Endodermal cell (in vitro differentiated cells): ENCODE measurements at regions not wholly inside any gene's neighbourhood (a gene's known extent, or its start where the extent isn't known, plus 50 kb on each side); places are given as distances from the start of the nearest gene placed in this dataset.

Source experiments
- DNase-seq: peaks from one replicate; pipeline ENCODE4 v3.0.0-alpha.2; 2017
- H3K27ac ChIP-seq: 2 replicates; pipeline ENCODE4 v1.5.1; 2013; ENCODE audit warnings: mild to moderate bottlenecking, low read depth, low read length, moderate library complexity
- H3K27me3 ChIP-seq: 2 replicates; pipeline ENCODE4 v1.6.1; 2013; ENCODE audit warnings: mild to moderate bottlenecking, low read length, moderate library complexity; ENCODE audit not compliant: insufficient read depth, control insufficient read depth, poor library complexity, severe bottlenecking
- H3K36me3 ChIP-seq: 2 replicates; pipeline ENCODE4 v1.7.0; 2013; ENCODE audit warnings: mild to moderate bottlenecking, low read length, moderate library complexity; ENCODE audit not compliant: control insufficient read depth, insufficient read depth
- H3K4me1 ChIP-seq: one replicate; pipeline ENCODE4 v1.7.0; 2013; ENCODE audit warnings: low read length; ENCODE audit not compliant: control insufficient read depth, insufficient read depth
- H3K4me3 ChIP-seq: 2 replicates; pipeline ENCODE4 v1.5.1; 2013; ENCODE audit warnings: mild to moderate bottlenecking, low read length, moderate library complexity
- H3K9ac ChIP-seq: 2 replicates; pipeline ENCODE4 v1.6.1; 2013; ENCODE audit warnings: mild to moderate bottlenecking, low read length, moderate library complexity; ENCODE audit not compliant: poor library complexity, severe bottlenecking; ENCODE audit errors: extremely low read depth
- H3K9me3 ChIP-seq: 2 replicates; pipeline ENCODE4 v1.6.1; 2013; ENCODE audit warnings: mild to moderate bottlenecking, low read length, moderate library complexity; ENCODE audit not compliant: control insufficient read depth
- H3K27ac Mint-ChIP-seq: 2 replicates; pipeline ENCODE4 v1.8.0; 2020; ENCODE audit warnings: mixed read lengths
- H3K27me3 Mint-ChIP-seq: 2 replicates; pipeline ENCODE4 v1.8.0; 2021; ENCODE audit warnings: mild to moderate bottlenecking, mixed read lengths; ENCODE audit not compliant: insufficient read depth
- H3K36me3 Mint-ChIP-seq: 2 replicates; pipeline ENCODE4 v1.8.0; 2020; ENCODE audit warnings: low read depth, mixed read lengths
- H3K4me1 Mint-ChIP-seq: 2 replicates; pipeline ENCODE4 v1.8.0; 2020; ENCODE audit warnings: mixed read lengths
- H3K4me3 Mint-ChIP-seq: 2 replicates; pipeline ENCODE4 v1.8.0; 2020; ENCODE audit warnings: mild to moderate bottlenecking, moderate library complexity, mixed read lengths
- H3K9me3 Mint-ChIP-seq: 2 replicates; pipeline ENCODE4 v1.8.0; 2020; ENCODE audit warnings: mild to moderate bottlenecking, mixed read lengths
- WGBS, 2 experiments: methylation state at CpG; one replicate each; pipeline versions ENCODE4 v1.1.5 to v1.1.7; 2013; ENCODE audit warnings: missing lambda C conversion rate in 2 of 2, mixed read lengths in 1 of 2; ENCODE audit not compliant: insufficient coverage in 1 of 2, insufficient read length in 1 of 2; 5-methylcytosine and 5-hydroxymethylcytosine counted together
- TF ChIP-seq, protein P1 (sequence below): fragments of 200-600 bp; sonication (generic); conservative IDR thresholded peaks from 2 replicates; pipeline ENCODE4 v1.5.0; 2021; ENCODE audit warnings: antibody characterized with exemption, mild to moderate bottlenecking

DNA sequence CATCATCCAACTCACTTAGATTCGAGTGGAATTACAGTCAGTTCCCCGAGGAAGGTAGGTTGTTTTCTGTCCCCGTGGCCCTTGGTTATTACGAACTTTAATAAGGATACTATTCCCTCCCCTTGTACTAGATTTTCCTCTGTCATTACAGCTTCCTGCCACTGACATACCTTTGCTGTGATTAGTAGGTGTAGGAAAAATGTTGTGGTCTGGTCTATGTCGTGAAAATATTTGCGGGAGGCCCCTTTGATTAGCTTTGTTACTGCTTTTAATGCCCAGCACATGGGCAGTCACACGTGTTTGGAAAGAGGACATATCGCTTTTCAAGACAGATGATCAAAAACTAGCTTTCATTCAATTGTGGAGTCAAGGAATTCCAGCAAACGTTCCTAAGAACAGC lies 92.2 kb downstream of the GATA3 start:
- H3K27me3 Mint-ChIP-seq, result peaks cover 2% of the 10 kb centered on the region
- TF ChIP-seq, protein P1, sequence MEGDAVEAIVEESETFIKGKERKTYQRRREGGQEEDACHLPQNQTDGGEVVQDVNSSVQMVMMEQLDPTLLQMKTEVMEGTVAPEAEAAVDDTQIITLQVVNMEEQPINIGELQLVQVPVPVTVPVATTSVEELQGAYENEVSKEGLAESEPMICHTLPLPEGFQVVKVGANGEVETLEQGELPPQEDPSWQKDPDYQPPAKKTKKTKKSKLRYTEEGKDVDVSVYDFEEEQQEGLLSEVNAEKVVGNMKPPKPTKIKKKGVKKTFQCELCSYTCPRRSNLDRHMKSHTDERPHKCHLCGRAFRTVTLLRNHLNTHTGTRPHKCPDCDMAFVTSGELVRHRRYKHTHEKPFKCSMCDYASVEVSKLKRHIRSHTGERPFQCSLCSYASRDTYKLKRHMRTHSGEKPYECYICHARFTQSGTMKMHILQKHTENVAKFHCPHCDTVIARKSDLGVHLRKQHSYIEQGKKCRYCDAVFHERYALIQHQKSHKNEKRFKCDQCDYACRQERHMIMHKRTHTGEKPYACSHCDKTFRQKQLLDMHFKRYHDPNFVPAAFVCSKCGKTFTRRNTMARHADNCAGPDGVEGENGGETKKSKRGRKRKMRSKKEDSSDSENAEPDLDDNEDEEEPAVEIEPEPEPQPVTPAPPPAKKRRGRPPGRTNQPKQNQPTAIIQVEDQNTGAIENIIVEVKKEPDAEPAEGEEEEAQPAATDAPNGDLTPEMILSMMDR, result no peak
- no peak overlapping the region for H3K4me3 Mint-ChIP-seq
- H3K4me1 ChIP-seq, result no peaks in the 10 kb centered on the region
- 82 to 83% methylated on average over 8 to 9 of the region's 9 CpGs for WGBS, 2 experiments
- H3K9me3 Mint-ChIP-seq, result no peaks in the 10 kb centered on the region
- H3K4me1 Mint-ChIP-seq, result peaks cover 2% of the 10 kb centered on the region
- no peak overlapping the region for H3K27ac ChIP-seq
- H3K27me3 ChIP-seq, result no peaks in the 10 kb centered on the region
- no peak for DNase-seq
- no peaks in the 10 kb centered on the region for H3K36me3 Mint-ChIP-seq
- H3K36me3 ChIP-seq, result no peaks in the 10 kb centered on the region
- H3K9ac ChIP-seq, result no peak overlapping the region
- no peaks in the 10 kb centered on the region for H3K9me3 ChIP-seq
- no peak overlapping the region for H3K27ac Mint-ChIP-seq
- H3K4me3 ChIP-seq, result no peak overlapping the region

DNA sequence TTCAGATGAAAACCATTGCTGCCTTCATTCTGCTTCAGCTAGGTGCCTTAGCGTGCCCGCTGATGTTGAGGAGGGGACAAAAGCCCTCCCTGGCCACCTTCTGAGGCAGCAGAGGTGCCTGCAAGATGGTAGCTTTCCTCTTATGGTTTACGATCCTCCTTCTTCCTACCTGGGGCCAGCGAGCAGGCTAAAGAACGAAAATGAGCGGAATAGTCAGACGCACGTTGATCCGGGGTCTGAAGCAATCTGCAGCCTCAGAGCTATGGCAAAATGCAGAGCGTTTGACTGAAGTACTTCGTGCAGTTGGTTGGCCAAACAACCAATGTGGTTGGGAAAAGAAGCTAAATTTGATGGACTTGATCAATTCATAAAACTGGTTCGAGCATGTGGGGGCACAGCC lies 95.5 kb downstream of the GATA3 start:
- Histone ChIP-seq H3K27me3 (no peaks in the 10 kb centered on the region), H3K27ac (no peak overlapping the region), H3K36me3 (no peaks in the 10 kb centered on the region), H3K4me3 (no peak overlapping the region), H3K9ac (no peak overlapping the region), H3K9me3 (no peaks in the 10 kb centered on the region), H3K4me1 (no peaks in the 10 kb centered on the region)
- Mint-ChIP-seq H3K4me3 (no peak overlapping the region), H3K4me1 (no peaks in the 10 kb centered on the region), H3K36me3 (no peaks in the 10 kb centered on the region), H3K27me3 (no peaks in the 10 kb centered on the region), H3K9me3 (no peaks in the 10 kb centered on the region), H3K27ac (no peak overlapping the region)
- DNase-seq, result no peak
- WGBS, 2 experiments, result 89 to 95% methylated on average over 8 to 12 of the region's 12 CpGs
- TF ChIP-seq, protein P1, result no peak

DNA sequence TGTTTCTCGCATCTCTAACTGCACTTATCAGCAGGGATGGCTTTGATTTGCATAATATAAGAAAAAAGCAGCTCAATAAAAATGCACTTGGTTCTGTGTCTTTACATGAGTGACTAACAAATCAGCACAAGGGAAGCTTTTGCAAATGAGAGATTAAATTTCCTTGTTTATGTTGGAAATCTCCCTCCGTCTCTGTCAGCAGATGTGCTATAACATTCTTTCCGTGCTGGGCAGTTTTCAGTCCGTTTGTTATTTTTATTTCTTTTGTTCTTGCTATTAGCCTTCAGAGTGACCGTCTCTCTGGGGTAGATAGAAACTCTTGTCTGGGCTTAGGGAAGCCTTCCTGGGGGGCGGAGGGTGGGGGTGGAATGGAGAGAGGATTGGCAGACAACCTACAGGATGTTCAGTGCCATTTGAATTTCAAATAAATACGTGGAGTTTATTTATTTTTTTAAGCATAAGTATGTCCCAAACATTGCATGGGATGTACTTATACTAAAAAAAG lies 96.0 kb downstream of the GATA3 start:
- TF ChIP-seq, protein P1, result no peak
- Histone ChIP-seq H3K4me3 (no peak overlapping the region), H3K4me1 (no peaks in the 10 kb centered on the region), H3K27me3 (no peaks in the 10 kb centered on the region), H3K27ac (no peak overlapping the region), H3K9me3 (no peaks in the 10 kb centered on the region), H3K9ac (no peak overlapping the region), H3K36me3 (no peaks in the 10 kb centered on the region)
- H3K27ac Mint-ChIP-seq, result no peak overlapping the region
- no peaks in the 10 kb centered on the region for H3K27me3 Mint-ChIP-seq
- H3K4me1 Mint-ChIP-seq, result no peaks in the 10 kb centered on the region
- no peak for DNase-seq
- 47 to 81% methylated on average over 3 to 7 of the region's 7 CpGs for WGBS, 2 experiments
- H3K9me3 Mint-ChIP-seq, result no peaks in the 10 kb centered on the region
- no peak overlapping the region for H3K4me3 Mint-ChIP-seq
- H3K36me3 Mint-ChIP-seq, result no peaks in the 10 kb centered on the region
